IgD-negative memory B cell (primary cell): ENCODE measurements at regions not wholly inside any gene's neighbourhood (a gene's known extent, or its start where the extent isn't known, plus 50 kb on each side); places are given as distances from the start of the nearest gene placed in this dataset.

ENCODE experiments used
- H3K27ac Mint-ChIP-seq, 3 donors: one replicate each; pipeline ENCODE4 v1.8.0; 2020 to 2022; ENCODE audit warnings: mild to moderate bottlenecking in 3 of 3, mixed read lengths in 3 of 3, moderate library complexity in 1 of 3
- H3K27me3 Mint-ChIP-seq: one replicate; pipeline ENCODE4 v1.8.0; 2021; ENCODE audit warnings: mixed read lengths
- H3K36me3 Mint-ChIP-seq: one replicate; pipeline ENCODE4 v1.8.0; 2020; ENCODE audit warnings: mild to moderate bottlenecking, mixed read lengths
- H3K4me1 Mint-ChIP-seq, 3 donors: one replicate each; pipeline ENCODE4 v1.8.0; 2020 to 2022; ENCODE audit warnings: mixed read lengths in 3 of 3, mild to moderate bottlenecking in 1 of 3
- H3K4me3 Mint-ChIP-seq, 4 donors: one replicate each; pipeline ENCODE4 v1.8.0; 2020 to 2022; ENCODE audit warnings: mild to moderate bottlenecking in 4 of 4, mixed read lengths in 4 of 4, moderate library complexity in 3 of 4
- H3K9me3 Mint-ChIP-seq, 3 donors: one replicate each; pipeline ENCODE4 v1.8.0; 2020 to 2021; ENCODE audit warnings: mixed read lengths in 3 of 3, mild to moderate bottlenecking in 1 of 3

- no peaks in the 10 kb centered on the region for H3K4me1 Mint-ChIP-seq
- H3K9me3 Mint-ChIP-seq, result peaks cover 0 to 4% (median 4%) of the 10 kb centered on the region in 3 donors
- H3K27me3 Mint-ChIP-seq, result no peaks in the 10 kb centered on the region
- H3K27ac Mint-ChIP-seq, result no peak overlapping the region
- H3K36me3 Mint-ChIP-seq, result no peaks in the 10 kb centered on the region
- no peak overlapping the region for H3K4me3 Mint-ChIP-seq
These were observed 675.9 kb downstream of the SEMA5A start for GRCh38 chr5:8869932-8870331.

GRCh38 chr5:8870349-8870958 lies 675.4 kb downstream of the SEMA5A start:
- H3K36me3 Mint-ChIP-seq, result no peaks in the 10 kb centered on the region
- H3K27me3 Mint-ChIP-seq, result no peaks in the 10 kb centered on the region
- no peak overlapping the region for H3K4me3 Mint-ChIP-seq
- H3K4me1 Mint-ChIP-seq, result no peaks in the 10 kb centered on the region
- no peak overlapping the region for H3K27ac Mint-ChIP-seq
- H3K9me3 Mint-ChIP-seq, result peaks cover 0 to 4% (median 4%) of the 10 kb centered on the region in 3 donors

- Mint-ChIP-seq H3K4me1 (no peaks in the 10 kb centered on the region), H3K9me3 (peaks cover 0 to 4% (median 4%) of the 10 kb centered on the region in 3 donors), H3K27me3 (no peaks in the 10 kb centered on the region), H3K4me3 (no peak overlapping the region), H3K36me3 (no peaks in the 10 kb centered on the region), H3K27ac (no peak overlapping the region)
These were observed 674.9 kb downstream of the SEMA5A start for GRCh38 chr5:8870959-8871355.

GRCh38 chr5:8871446-8871845 lies 674.4 kb downstream of the SEMA5A start:
- H3K27ac Mint-ChIP-seq, result no peak overlapping the region
- no peaks in the 10 kb centered on the region for H3K36me3 Mint-ChIP-seq
- H3K27me3 Mint-ChIP-seq, result no peaks in the 10 kb centered on the region
- no peak overlapping the region for H3K4me3 Mint-ChIP-seq
- H3K9me3 Mint-ChIP-seq, result peaks cover 2 to 6% (median 4%) of the 10 kb centered on the region in 3 donors
- H3K4me1 Mint-ChIP-seq, result no peaks in the 10 kb centered on the region

GRCh38 chr5:8875722-8876121 lies 670.2 kb downstream of the SEMA5A start:
- Mint-ChIP-seq H3K27me3 (no peaks in the 10 kb centered on the region), H3K4me1 (no peaks in the 10 kb centered on the region)

GRCh38 chr5:8879248-8879647 lies 666.6 kb downstream of the SEMA5A start:
- H3K27ac Mint-ChIP-seq, result no peak overlapping the region

More at GRCh38 chr5:8875722-8876121, 670.2 kb downstream of the SEMA5A start:
- no peak overlapping the region for H3K4me3 Mint-ChIP-seq
- peaks cover 4 to 7% (median 6%) of the 10 kb centered on the region in 3 donors for H3K9me3 Mint-ChIP-seq
- H3K27ac Mint-ChIP-seq, result no peak overlapping the region
- no peaks in the 10 kb centered on the region for H3K36me3 Mint-ChIP-seq

GRCh38 chr5:8884029-8884428 lies 661.8 kb downstream of the SEMA5A start:
- Mint-ChIP-seq H3K27me3 (no peaks in the 10 kb centered on the region), H3K4me3 (no peak overlapping the region), H3K4me1 (no peaks in the 10 kb centered on the region), H3K36me3 (no peaks in the 10 kb centered on the region), H3K27ac (no peak overlapping the region), H3K9me3 (peaks cover 0 to 4% (median 3%) of the 10 kb centered on the region in 3 donors)

More at GRCh38 chr5:8879248-8879647, 666.6 kb downstream of the SEMA5A start:
- Mint-ChIP-seq H3K4me1 (no peaks in the 10 kb centered on the region), H3K4me3 (no peak overlapping the region), H3K36me3 (no peaks in the 10 kb centered on the region), H3K27me3 (no peaks in the 10 kb centered on the region), H3K9me3 (peaks cover 0 to 7% (median 6%) of the 10 kb centered on the region in 3 donors)

GRCh38 chr5:8892926-8893325 lies 652.9 kb downstream of the SEMA5A start:
- H3K27me3 Mint-ChIP-seq, result no peaks in the 10 kb centered on the region
- peaks cover 3 to 5% (median 3%) of the 10 kb centered on the region in 3 donors for H3K9me3 Mint-ChIP-seq
- H3K27ac Mint-ChIP-seq, result no peak overlapping the region
- H3K4me3 Mint-ChIP-seq, result no peak overlapping the region
- H3K36me3 Mint-ChIP-seq, result no peaks in the 10 kb centered on the region
- no peaks in the 10 kb centered on the region for H3K4me1 Mint-ChIP-seq

GRCh38 chr5:8894031-8894430 lies 651.8 kb downstream of the SEMA5A start:
- peaks cover 3 to 5% (median 5%) of the 10 kb centered on the region in 3 donors for H3K9me3 Mint-ChIP-seq
- H3K36me3 Mint-ChIP-seq, result no peaks in the 10 kb centered on the region
- no peaks in the 10 kb centered on the region for H3K4me1 Mint-ChIP-seq
- no peaks in the 10 kb centered on the region for H3K27me3 Mint-ChIP-seq
- H3K27ac Mint-ChIP-seq, result no peak overlapping the region
- no peak overlapping the region for H3K4me3 Mint-ChIP-seq

- Mint-ChIP-seq H3K4me3 (no peak overlapping the region), H3K9me3 (peaks cover 5 to 9% (median 6%) of the 10 kb centered on the region in 3 donors), H3K36me3 (no peaks in the 10 kb centered on the region), H3K27ac (no peak overlapping the region), H3K27me3 (no peaks in the 10 kb centered on the region), H3K4me1 (no peaks in the 10 kb centered on the region)
These were observed 650.8 kb downstream of the SEMA5A start for GRCh38 chr5:8895062-8895461.

GRCh38 chr5:8895599-8895998 lies 650.3 kb downstream of the SEMA5A start:
- Mint-ChIP-seq H3K36me3 (no peaks in the 10 kb centered on the region), H3K27ac (no peak overlapping the region), H3K4me3 (no peak overlapping the region), H3K9me3 (peaks cover 5 to 9% (median 6%) of the 10 kb centered on the region in 3 donors), H3K4me1 (no peaks in the 10 kb centered on the region), H3K27me3 (no peaks in the 10 kb centered on the region)

- H3K27me3 Mint-ChIP-seq, result no peaks in the 10 kb centered on the region
- H3K36me3 Mint-ChIP-seq, result no peaks in the 10 kb centered on the region
- H3K27ac Mint-ChIP-seq, result no peak overlapping the region
- H3K4me3 Mint-ChIP-seq, result no peak overlapping the region
- peaks cover 4 to 9% (median 5%) of the 10 kb centered on the region in 3 donors for H3K9me3 Mint-ChIP-seq
- H3K4me1 Mint-ChIP-seq, result no peaks in the 10 kb centered on the region
These were observed 648.6 kb downstream of the SEMA5A start for GRCh38 chr5:8897316-8897715.

GRCh38 chr5:8905021-8905420 lies 640.9 kb downstream of the SEMA5A start:
- Mint-ChIP-seq H3K9me3 (peaks cover 1 to 5% (median 4%) of the 10 kb centered on the region in 3 donors), H3K4me1 (no peaks in the 10 kb centered on the region), H3K27me3 (no peaks in the 10 kb centered on the region), H3K27ac (no peak overlapping the region), H3K36me3 (no peaks in the 10 kb centered on the region), H3K4me3 (no peak overlapping the region)

GRCh38 chr5:8906303-8906967 lies 639.4 kb downstream of the SEMA5A start:
- peaks cover 1 to 8% (median 4%) of the 10 kb centered on the region in 3 donors for H3K9me3 Mint-ChIP-seq
- H3K27me3 Mint-ChIP-seq, result no peaks in the 10 kb centered on the region
- H3K4me1 Mint-ChIP-seq, result no peaks in the 10 kb centered on the region
- H3K27ac Mint-ChIP-seq, result no peak overlapping the region
- no peaks in the 10 kb centered on the region for H3K36me3 Mint-ChIP-seq
- no peak overlapping the region for H3K4me3 Mint-ChIP-seq

GRCh38 chr5:8907168-8907868 lies 638.6 kb downstream of the SEMA5A start:
- no peaks in the 10 kb centered on the region for H3K36me3 Mint-ChIP-seq
- no peaks in the 10 kb centered on the region for H3K4me1 Mint-ChIP-seq
- peaks cover 1 to 8% (median 8%) of the 10 kb centered on the region in 3 donors for H3K9me3 Mint-ChIP-seq
- H3K27ac Mint-ChIP-seq, result no peak overlapping the region
- no peak overlapping the region for H3K4me3 Mint-ChIP-seq
- no peaks in the 10 kb centered on the region for H3K27me3 Mint-ChIP-seq
